SK-N-SH treated with all-trans-retinoic acid at 6 μM for 48 hours (cell line): ENCODE measurements at regions not wholly inside any gene's neighbourhood (a gene's known extent, or its start where the extent isn't known, plus 50 kb on each side); places are given as distances from the start of the nearest gene placed in this dataset.

ENCODE experiments used
- ARNTL ChIP-seq: fragments of 450-650 bp; formaldehyde crosslinking; IDR thresholded peaks from 2 replicates; pipeline ENCODE4 v1.5.0; 2020; ENCODE audit warnings: low read depth, mild to moderate bottlenecking, moderate library complexity, borderline replicate concordance
- CREB5 ChIP-seq: fragments of 250-450 bp; sonication (Bioruptor Pico); IDR thresholded peaks from 2 replicates; pipeline ENCODE4 v1.5.1; 2020; ENCODE audit warnings: low read depth, mild to moderate bottlenecking, moderate library complexity
- CSDC2 ChIP-seq: fragments of 250-450 bp; sonication (Bioruptor Pico); IDR thresholded peaks from 2 replicates; pipeline ENCODE4 v1.5.0; 2020; ENCODE audit warnings: mild to moderate bottlenecking, moderate library complexity
- POU6F1 ChIP-seq: fragments of 250-450 bp; sonication (Bioruptor Pico); IDR thresholded peaks from 2 replicates; pipeline ENCODE4 v1.8.0; 2021; ENCODE audit warnings: low read depth, mild to moderate bottlenecking, moderate library complexity, borderline replicate concordance
- RARB ChIP-seq: fragments of 250-450 bp; sonication (Bioruptor Pico); IDR thresholded peaks from 2 replicates; pipeline ENCODE4 v1.8.0; 2021; ENCODE audit warnings: mild to moderate bottlenecking, moderate library complexity
- SNAI2 ChIP-seq: fragments of 250-450 bp; sonication (Bioruptor Pico); IDR thresholded peaks from 2 replicates; pipeline ENCODE4 v1.5.0; 2020; ENCODE audit warnings: mild to moderate bottlenecking, moderate library complexity
- TCF4 ChIP-seq: fragments of 250-450 bp; sonication (Bioruptor Pico); IDR thresholded peaks from 2 replicates; pipeline ENCODE4 v1.8.0; 2021; ENCODE audit warnings: mild to moderate bottlenecking, moderate library complexity, borderline replicate concordance
- TOX ChIP-seq: fragments of 250-450 bp; sonication (Bioruptor Pico); IDR thresholded peaks from 2 replicates; pipeline ENCODE4 v1.8.0; 2021; ENCODE audit warnings: mild to moderate bottlenecking, moderate library complexity, borderline replicate concordance
- ZC3H10 ChIP-seq: fragments of 250-450 bp; sonication (Bioruptor Pico); IDR thresholded peaks from 2 replicates; pipeline ENCODE4 v1.5.1; 2021; ENCODE audit warnings: mild to moderate bottlenecking, moderate library complexity
- ZFP30 ChIP-seq: fragments of 450-650 bp; formaldehyde crosslinking; IDR thresholded peaks from 2 replicates; pipeline ENCODE4 v1.5.0; 2022; ENCODE audit warnings: mild to moderate bottlenecking, moderate library complexity
- TF ChIP-seq, protein P1 (sequence below): fragments of 250-450 bp; sonication (Bioruptor Pico); IDR thresholded peaks from 2 replicates; pipeline ENCODE4 v1.8.0; 2020; ENCODE audit warnings: mild to moderate bottlenecking, moderate library complexity, borderline replicate concordance

- TF ChIP-seq, protein P1, sequence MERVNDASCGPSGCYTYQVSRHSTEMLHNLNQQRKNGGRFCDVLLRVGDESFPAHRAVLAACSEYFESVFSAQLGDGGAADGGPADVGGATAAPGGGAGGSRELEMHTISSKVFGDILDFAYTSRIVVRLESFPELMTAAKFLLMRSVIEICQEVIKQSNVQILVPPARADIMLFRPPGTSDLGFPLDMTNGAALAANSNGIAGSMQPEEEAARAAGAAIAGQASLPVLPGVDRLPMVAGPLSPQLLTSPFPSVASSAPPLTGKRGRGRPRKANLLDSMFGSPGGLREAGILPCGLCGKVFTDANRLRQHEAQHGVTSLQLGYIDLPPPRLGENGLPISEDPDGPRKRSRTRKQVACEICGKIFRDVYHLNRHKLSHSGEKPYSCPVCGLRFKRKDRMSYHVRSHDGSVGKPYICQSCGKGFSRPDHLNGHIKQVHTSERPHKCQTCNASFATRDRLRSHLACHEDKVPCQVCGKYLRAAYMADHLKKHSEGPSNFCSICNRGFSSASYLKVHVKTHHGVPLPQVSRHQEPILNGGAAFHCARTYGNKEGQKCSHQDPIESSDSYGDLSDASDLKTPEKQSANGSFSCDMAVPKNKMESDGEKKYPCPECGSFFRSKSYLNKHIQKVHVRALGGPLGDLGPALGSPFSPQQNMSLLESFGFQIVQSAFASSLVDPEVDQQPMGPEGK (CRISPR knock-in tag): no peak
- TF ChIP-seq SNAI2 (CRISPR knock-in tag): no peak
- no peak for TF ChIP-seq RARB (CRISPR knock-in tag)
- no peak for TF ChIP-seq CREB5 (CRISPR knock-in tag)
- no peak for TF ChIP-seq TCF4 (CRISPR knock-in tag)
- TF ChIP-seq POU6F1: no peak
- no peak for TF ChIP-seq ARNTL (CRISPR knock-in tag)
- no peak for TF ChIP-seq ZFP30 (CRISPR knock-in tag)
- TF ChIP-seq CSDC2 (CRISPR knock-in tag): no peak
- TF ChIP-seq TOX (CRISPR knock-in tag): no peak
- TF ChIP-seq ZC3H10: no peak
Measured at GRCh38 chr2:235240574-235240973, 253.3 kb upstream of the AGAP1 start.
